HG03457 (cell line): ENCODE measurements at regions not wholly inside any gene's neighbourhood (a gene's known extent, or its start where the extent isn't known, plus 50 kb on each side); places are given as distances from the start of the nearest gene placed in this dataset.

Source experiments
- ATAC-seq: cut with Tn5 transposase; IDR thresholded peaks from one replicate; pipeline ENCODE4 v1.9.1; 2021; ENCODE audit warnings: moderate number of reproducible peaks; ENCODE audit not compliant: unreplicated experiment

GRCh38 chr2:65488527-65488926, 56.1 kb upstream of the SPRED2 start:
- no peak for ATAC-seq

GRCh38 chr2:65487404-65487803, 55.0 kb upstream of the SPRED2 start:
- ATAC-seq: no peak

GRCh38 chr2:65486802-65487201, 54.4 kb upstream of the SPRED2 start:
- ATAC-seq: no peak

GRCh38 chr2:65486282-65486681, 53.9 kb upstream of the SPRED2 start:
- ATAC-seq: no peak

GRCh38 chr2:65485839-65486238, 53.4 kb upstream of the SPRED2 start:
- ATAC-seq: no peak

- ATAC-seq: no peak
Observed at GRCh38 chr2:65483763-65484162, 51.4 kb upstream of the SPRED2 start.

- no peak for ATAC-seq
Observed at GRCh38 chr2:65482971-65483370, 50.6 kb upstream of the SPRED2 start.
